Sigmoid colon (tissue), 4 donors: ENCODE measurements at regions not wholly inside any gene's neighbourhood (a gene's known extent, or its start where the extent isn't known, plus 50 kb on each side); places are given as distances from the start of the nearest gene placed in this dataset.

ENCODE experiments used
- CTCF ChIP-seq, 4 experiments: fragments of 450-650 bp in 3 of 4; fragments of 200-600 bp in 1 of 4; IDR thresholded peaks; one replicate each; pipeline ENCODE4 v1.5.1; 2016 to 2019; ENCODE audit warnings: antibody characterized with exemption in 4 of 4, mild to moderate bottlenecking in 3 of 4, moderate library complexity in 2 of 4
- POLR2A ChIP-seq, 2 donors: fragments of 450-650 bp; IDR thresholded peaks; one replicate each; pipeline ENCODE4 v1.6.1; 2016; ENCODE audit warnings: antibody characterized with exemption in 2 of 2, mild to moderate bottlenecking in 2 of 2, moderate library complexity in 2 of 2
- POLR2AphosphoS5 ChIP-seq, 4 donors: sonication (generic); formaldehyde crosslinking; IDR thresholded peaks; one replicate each; pipeline ENCODE4 v1.6.1; 2017; ENCODE audit warnings: antibody characterized with exemption in 4 of 4

- TF ChIP-seq POLR2A (IDR thresholded peaks at IDR 0.05) (no peak), POLR2AphosphoS5 (IDR thresholded peaks at IDR 0.05) (no peak), CTCF (IDR thresholded peaks at IDR 0.05) (no peak)
These were observed 297.0 kb upstream of the PITRM1 start for GRCh38 chr10:3469639-3470020.
